Esophagus muscularis mucosa (tissue), 3 donors: ENCODE measurements at regions not wholly inside any gene's neighbourhood (a gene's known extent, or its start where the extent isn't known, plus 50 kb on each side); places are given as distances from the start of the nearest gene placed in this dataset.

ENCODE experiments used
- POLR2AphosphoS5 ChIP-seq, 2 donors: sonication (generic); formaldehyde crosslinking; IDR thresholded peaks; one replicate each; pipeline ENCODE4 v1.6.1; 2017; ENCODE audit warnings: antibody characterized with exemption in 2 of 2
- TF ChIP-seq, protein P1 (sequence below), 3 experiments: fragments of 200-600 bp in 2 of 3; fragments of 450-650 bp in 1 of 3; sonication (generic) in 2 of 3; IDR thresholded peaks; one replicate each; pipeline ENCODE4 v1.5.1; 2017 to 2019; ENCODE audit warnings: antibody characterized with exemption in 3 of 3, mild to moderate bottlenecking in 2 of 3, moderate library complexity in 1 of 3

DNA sequence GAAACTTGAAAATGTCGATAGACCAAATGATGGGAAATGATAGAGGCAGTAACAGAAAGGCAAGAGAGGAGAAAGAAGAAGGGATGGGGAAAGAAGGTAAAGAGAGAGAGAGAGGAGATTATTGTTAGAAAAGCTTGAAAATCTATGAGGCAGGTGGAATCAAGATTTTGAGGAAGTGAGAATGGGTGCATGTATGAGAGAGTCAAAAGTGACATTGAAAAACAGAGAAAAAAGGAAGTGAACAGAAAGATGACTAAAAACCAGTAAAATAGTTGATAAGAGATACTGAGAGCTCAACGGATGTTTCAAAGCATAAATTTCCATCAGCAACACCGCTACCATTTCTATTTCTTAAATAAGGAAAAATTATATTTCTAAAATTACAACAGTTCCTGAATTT is 327.4 kb upstream of the CWC22 start:
- TF ChIP-seq, protein P1, sequence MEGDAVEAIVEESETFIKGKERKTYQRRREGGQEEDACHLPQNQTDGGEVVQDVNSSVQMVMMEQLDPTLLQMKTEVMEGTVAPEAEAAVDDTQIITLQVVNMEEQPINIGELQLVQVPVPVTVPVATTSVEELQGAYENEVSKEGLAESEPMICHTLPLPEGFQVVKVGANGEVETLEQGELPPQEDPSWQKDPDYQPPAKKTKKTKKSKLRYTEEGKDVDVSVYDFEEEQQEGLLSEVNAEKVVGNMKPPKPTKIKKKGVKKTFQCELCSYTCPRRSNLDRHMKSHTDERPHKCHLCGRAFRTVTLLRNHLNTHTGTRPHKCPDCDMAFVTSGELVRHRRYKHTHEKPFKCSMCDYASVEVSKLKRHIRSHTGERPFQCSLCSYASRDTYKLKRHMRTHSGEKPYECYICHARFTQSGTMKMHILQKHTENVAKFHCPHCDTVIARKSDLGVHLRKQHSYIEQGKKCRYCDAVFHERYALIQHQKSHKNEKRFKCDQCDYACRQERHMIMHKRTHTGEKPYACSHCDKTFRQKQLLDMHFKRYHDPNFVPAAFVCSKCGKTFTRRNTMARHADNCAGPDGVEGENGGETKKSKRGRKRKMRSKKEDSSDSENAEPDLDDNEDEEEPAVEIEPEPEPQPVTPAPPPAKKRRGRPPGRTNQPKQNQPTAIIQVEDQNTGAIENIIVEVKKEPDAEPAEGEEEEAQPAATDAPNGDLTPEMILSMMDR (IDR thresholded peaks at IDR 0.05) = no peak
- no peak for TF ChIP-seq POLR2AphosphoS5 (IDR thresholded peaks at IDR 0.05)
